Fibroblast of pulmonary artery (primary cell): ENCODE measurements at regions not wholly inside any gene's neighbourhood (a gene's known extent, or its start where the extent isn't known, plus 50 kb on each side); places are given as distances from the start of the nearest gene placed in this dataset.

Experiments
- DNase-seq: peaks from one replicate; pipeline ENCODE4 v3.0.0-alpha.2; 2010; ENCODE audit warnings: low read depth
- H3K4me3 ChIP-seq: replicated peaks from 2 replicates; pipeline ENCODE4 v1.5.1; 2011; ENCODE audit warnings: low read depth, mild to moderate bottlenecking, control low read depth, low read length, moderate library complexity
- CTCF ChIP-seq: IDR thresholded peaks from 2 replicates; pipeline ENCODE4 v1.5.1; 2011; ENCODE audit warnings: mild to moderate bottlenecking, control low read depth, low read length, inconsistent platforms; ENCODE audit errors: missing control alignments

GRCh38 chr7:54823776-54824175 is 64.8 kb upstream of the SEC61G start:
- TF ChIP-seq CTCF, result no peak
- DNase-seq, result no peak
- H3K4me3 ChIP-seq, result no peak overlapping the region

GRCh38 chr7:54824655-54825054 is 65.6 kb upstream of the SEC61G start:
- H3K4me3 ChIP-seq, result no peak overlapping the region
- no peak for TF ChIP-seq CTCF
- DNase-seq, result no peak

- TF ChIP-seq CTCF, result no peak
Measured at GRCh38 chr7:54825368-54825767, 66.4 kb upstream of the SEC61G start.

GRCh38 chr7:54827734-54828133 is 68.7 kb upstream of the SEC61G start:
- H3K4me3 ChIP-seq, result no peak overlapping the region
- no peak for TF ChIP-seq CTCF
- no peak for DNase-seq

More at GRCh38 chr7:54825368-54825767, 66.4 kb upstream of the SEC61G start:
- no peak for DNase-seq
- H3K4me3 ChIP-seq, result no peak overlapping the region

GRCh38 chr7:54831046-54831643 is 72.1 kb upstream of the SEC61G start:
- DNase-seq, result no peak
- no peak for TF ChIP-seq CTCF
- H3K4me3 ChIP-seq, result no peak overlapping the region

GRCh38 chr7:54831644-54832095 is 72.7 kb upstream of the SEC61G start:
- DNase-seq, result no peak
- no peak overlapping the region for H3K4me3 ChIP-seq
- no peak for TF ChIP-seq CTCF

GRCh38 chr7:54833001-54833467 is 74.0 kb upstream of the SEC61G start:
- no peak overlapping the region for H3K4me3 ChIP-seq
- no peak for DNase-seq
- no peak for TF ChIP-seq CTCF
